GM18870 (cell line): ENCODE measurements at regions not wholly inside any gene's neighbourhood (a gene's known extent, or its start where the extent isn't known, plus 50 kb on each side); places are given as distances from the start of the nearest gene placed in this dataset.

Experiments
- ATAC-seq: cut with Tn5 transposase; IDR thresholded peaks from one replicate; pipeline ENCODE4 v1.9.1; 2021; ENCODE audit warnings: moderate library complexity; ENCODE audit not compliant: unreplicated experiment

GRCh38 chr2:143835481-143835880 is 684.4 kb downstream of the ZEB2 start:
- ATAC-seq = no peak

- ATAC-seq = no peak
Measured at GRCh38 chr2:143833015-143833660, 686.8 kb downstream of the ZEB2 start.

GRCh38 chr2:143830476-143830875 is 689.4 kb downstream of the ZEB2 start:
- no peak for ATAC-seq

- ATAC-seq = no peak
Measured at GRCh38 chr2:143828763-143829537, 691.0 kb downstream of the ZEB2 start.

GRCh38 chr2:143824791-143825190 is 695.1 kb downstream of the ZEB2 start:
- no peak for ATAC-seq

- no peak for ATAC-seq
Measured at GRCh38 chr2:143823876-143824275, 694.7 kb downstream of the ARHGAP15 start.

- ATAC-seq = no peak
Measured at GRCh38 chr2:143823296-143823695, 694.1 kb downstream of the ARHGAP15 start.

GRCh38 chr2:143822736-143823135 is 693.5 kb downstream of the ARHGAP15 start:
- ATAC-seq = no peak

- no peak for ATAC-seq
Measured at GRCh38 chr2:143819764-143820163, 690.5 kb downstream of the ARHGAP15 start.

- ATAC-seq = no peak
Measured at GRCh38 chr2:143819190-143819735, 690.0 kb downstream of the ARHGAP15 start.
